Activated T-helper 17 cell treated with anti-CD3 and anti-CD28 coated beads, Interleukin-2, amount 50 U/mL, for 72 hours (primary cell): ENCODE measurements at regions not wholly inside any gene's neighbourhood (a gene's known extent, or its start where the extent isn't known, plus 50 kb on each side); places are given as distances from the start of the nearest gene placed in this dataset.
"Not testable (repeated sequence)": the region's sequence is repeated elsewhere in the genome, so short reads cannot be mapped to it uniquely, and the experiment has no call there.

Source experiments
- ATAC-seq: fragments of 150-1000 bp; cut with Tn5 transposase; replicated peaks from 2 replicates; pipeline ENCODE4 v1.10.0; 2021; ENCODE audit warnings: mild to moderate bottlenecking, moderate library complexity
- H3K27ac Mint-ChIP-seq: one replicate; pipeline ENCODE4 v1.8.0; 2022; ENCODE audit warnings: mixed read lengths
- H3K27me3 Mint-ChIP-seq: one replicate; pipeline ENCODE4 v1.8.0; 2022; ENCODE audit warnings: mixed read lengths
- H3K36me3 Mint-ChIP-seq: one replicate; pipeline ENCODE4 v1.8.0; 2022; ENCODE audit warnings: low read depth, mild to moderate bottlenecking, mixed read lengths
- H3K4me1 Mint-ChIP-seq: one replicate; pipeline ENCODE4 v1.8.0; 2022; ENCODE audit warnings: mixed read lengths
- H3K4me3 Mint-ChIP-seq: one replicate; pipeline ENCODE4 v1.8.0; 2022; ENCODE audit warnings: mild to moderate bottlenecking, mixed read lengths
- H3K9me3 Mint-ChIP-seq: one replicate; pipeline ENCODE4 v1.8.0; 2022; ENCODE audit warnings: mixed read lengths

GRCh38 chr10:28771580-28772090 lies 94.3 kb downstream of the BAMBI start:
- H3K9me3 Mint-ChIP-seq, H3K4me3 Mint-ChIP-seq, H3K36me3 Mint-ChIP-seq, H3K27ac Mint-ChIP-seq, H3K4me1 Mint-ChIP-seq, ATAC-seq: not testable (repeated sequence)
- H3K27me3 Mint-ChIP-seq, result peaks cover 17% of the 10 kb centered on the region

- Mint-ChIP-seq H3K4me1 (no peaks in the 10 kb centered on the region), H3K9me3 (no peaks in the 10 kb centered on the region), H3K4me3 (no peak overlapping the region), H3K27ac (no peak overlapping the region), H3K27me3 (peaks cover 7% of the 10 kb centered on the region), H3K36me3 (no peaks in the 10 kb centered on the region)
- ATAC-seq, result no peak
Observed at GRCh38 chr10:28774051-28774995, 97.0 kb downstream of the BAMBI start.

- Mint-ChIP-seq H3K27me3 (peaks cover 5% of the 10 kb centered on the region), H3K4me1 (no peaks in the 10 kb centered on the region), H3K36me3 (no peaks in the 10 kb centered on the region), H3K9me3 (no peaks in the 10 kb centered on the region), H3K27ac (no peak overlapping the region), H3K4me3 (no peak overlapping the region)
- ATAC-seq, result no peak
Observed at GRCh38 chr10:28775773-28776172, 98.5 kb downstream of the BAMBI start.

GRCh38 chr10:28776519-28776918 lies 99.2 kb downstream of the BAMBI start:
- H3K36me3 Mint-ChIP-seq, result no peaks in the 10 kb centered on the region
- no peak overlapping the region for H3K4me3 Mint-ChIP-seq
- no peak overlapping the region for H3K27ac Mint-ChIP-seq
- H3K27me3 Mint-ChIP-seq, result peaks cover 10% of the 10 kb centered on the region
- H3K4me1 Mint-ChIP-seq, result no peaks in the 10 kb centered on the region
- no peak for ATAC-seq
- H3K9me3 Mint-ChIP-seq, result no peaks in the 10 kb centered on the region

- H3K27ac Mint-ChIP-seq, result no peak overlapping the region
- H3K4me1 Mint-ChIP-seq, result no peaks in the 10 kb centered on the region
- ATAC-seq, result no peak
- H3K4me3 Mint-ChIP-seq, result no peak overlapping the region
- H3K27me3 Mint-ChIP-seq, result peaks cover 10% of the 10 kb centered on the region
- H3K36me3 Mint-ChIP-seq, result no peaks in the 10 kb centered on the region
- no peaks in the 10 kb centered on the region for H3K9me3 Mint-ChIP-seq
Observed at GRCh38 chr10:28777911-28778310, 100.6 kb downstream of the BAMBI start.

- Mint-ChIP-seq H3K27me3 (peaks cover 10% of the 10 kb centered on the region), H3K36me3 (no peaks in the 10 kb centered on the region), H3K9me3 (no peaks in the 10 kb centered on the region), H3K27ac (no peak overlapping the region), H3K4me1 (no peaks in the 10 kb centered on the region), H3K4me3 (no peak overlapping the region)
- ATAC-seq, result no peak
Observed at GRCh38 chr10:28778524-28778923, 101.2 kb downstream of the BAMBI start.

GRCh38 chr10:28781296-28781695 lies 104.0 kb downstream of the BAMBI start:
- H3K27me3 Mint-ChIP-seq, result peaks cover 12% of the 10 kb centered on the region
- H3K36me3 Mint-ChIP-seq, result no peaks in the 10 kb centered on the region
- no peak overlapping the region for H3K4me3 Mint-ChIP-seq
- no peaks in the 10 kb centered on the region for H3K9me3 Mint-ChIP-seq
- ATAC-seq, result no peak
- no peaks in the 10 kb centered on the region for H3K4me1 Mint-ChIP-seq
- H3K27ac Mint-ChIP-seq, result no peak overlapping the region

GRCh38 chr10:28783087-28783486 lies 105.8 kb downstream of the BAMBI start:
- Mint-ChIP-seq H3K4me1 (no peaks in the 10 kb centered on the region), H3K36me3 (no peaks in the 10 kb centered on the region)

GRCh38 chr10:28785018-28785417 lies 107.7 kb downstream of the BAMBI start:
- H3K4me3 Mint-ChIP-seq, result no peak overlapping the region
- no peaks in the 10 kb centered on the region for H3K9me3 Mint-ChIP-seq
- ATAC-seq, result no peak
- peaks cover 35% of the 10 kb centered on the region for H3K27me3 Mint-ChIP-seq
- H3K36me3 Mint-ChIP-seq, result no peaks in the 10 kb centered on the region
- no peaks in the 10 kb centered on the region for H3K4me1 Mint-ChIP-seq
- no peak overlapping the region for H3K27ac Mint-ChIP-seq

More at GRCh38 chr10:28783087-28783486, 105.8 kb downstream of the BAMBI start:
- ATAC-seq, result no peak
- Mint-ChIP-seq H3K27me3 (peaks cover 20% of the 10 kb centered on the region), H3K9me3 (no peaks in the 10 kb centered on the region), H3K27ac (no peak overlapping the region), H3K4me3 (no peak overlapping the region)

GRCh38 chr10:28788252-28788651 lies 110.9 kb downstream of the BAMBI start:
- Mint-ChIP-seq H3K36me3 (no peaks in the 10 kb centered on the region), H3K4me1 (no peaks in the 10 kb centered on the region), H3K9me3 (no peaks in the 10 kb centered on the region), H3K27me3 (peaks cover 30% of the 10 kb centered on the region), H3K27ac (no peak overlapping the region), H3K4me3 (no peak overlapping the region)
- peak; percentile 55 for ATAC-seq

GRCh38 chr10:28788762-28789161 lies 111.4 kb downstream of the BAMBI start:
- Mint-ChIP-seq H3K27me3 (peaks cover 30% of the 10 kb centered on the region), H3K9me3 (no peaks in the 10 kb centered on the region), H3K4me3 (no peak overlapping the region), H3K36me3 (no peaks in the 10 kb centered on the region), H3K27ac (no peak overlapping the region), H3K4me1 (no peaks in the 10 kb centered on the region)
- ATAC-seq, result no peak

- H3K4me3 Mint-ChIP-seq, result no peak overlapping the region
- H3K4me1 Mint-ChIP-seq, result no peaks in the 10 kb centered on the region
- no peak overlapping the region for H3K27ac Mint-ChIP-seq
- no peaks in the 10 kb centered on the region for H3K9me3 Mint-ChIP-seq
- H3K27me3 Mint-ChIP-seq, result peaks cover 31% of the 10 kb centered on the region
- ATAC-seq, result no peak
- H3K36me3 Mint-ChIP-seq, result no peaks in the 10 kb centered on the region
Observed at GRCh38 chr10:28790146-28790545, 112.8 kb downstream of the BAMBI start.

- no peak overlapping the region for H3K4me3 Mint-ChIP-seq
- no peak for ATAC-seq
- no peaks in the 10 kb centered on the region for H3K36me3 Mint-ChIP-seq
- no peak overlapping the region for H3K27ac Mint-ChIP-seq
- H3K4me1 Mint-ChIP-seq, result no peaks in the 10 kb centered on the region
- H3K27me3 Mint-ChIP-seq, result peaks cover 14% of the 10 kb centered on the region
- H3K9me3 Mint-ChIP-seq, result no peaks in the 10 kb centered on the region
Observed at GRCh38 chr10:28793482-28793881, 116.2 kb downstream of the BAMBI start.

GRCh38 chr10:28794986-28795385 lies 117.7 kb downstream of the BAMBI start:
- no peaks in the 10 kb centered on the region for H3K4me1 Mint-ChIP-seq
- H3K4me3 Mint-ChIP-seq, result no peak overlapping the region
- no peak for ATAC-seq
- no peaks in the 10 kb centered on the region for H3K36me3 Mint-ChIP-seq
- peaks cover 4% of the 10 kb centered on the region for H3K27me3 Mint-ChIP-seq
- H3K27ac Mint-ChIP-seq, result no peak overlapping the region
- no peaks in the 10 kb centered on the region for H3K9me3 Mint-ChIP-seq
